Activated CD4-positive, alpha-beta T cell treated with anti-CD3 and anti-CD28 coated beads for 1 hour (primary cell): ENCODE measurements at regions not wholly inside any gene's neighbourhood (a gene's known extent, or its start where the extent isn't known, plus 50 kb on each side); places are given as distances from the start of the nearest gene placed in this dataset.
"Not testable (repeated sequence)": the region's sequence is repeated elsewhere in the genome, so short reads cannot be mapped to it uniquely, and the experiment has no call there.

Source experiments
- DNase-seq: peaks from one replicate; pipeline ENCODE4 v3.0.0-alpha.2; 2020

DNA sequence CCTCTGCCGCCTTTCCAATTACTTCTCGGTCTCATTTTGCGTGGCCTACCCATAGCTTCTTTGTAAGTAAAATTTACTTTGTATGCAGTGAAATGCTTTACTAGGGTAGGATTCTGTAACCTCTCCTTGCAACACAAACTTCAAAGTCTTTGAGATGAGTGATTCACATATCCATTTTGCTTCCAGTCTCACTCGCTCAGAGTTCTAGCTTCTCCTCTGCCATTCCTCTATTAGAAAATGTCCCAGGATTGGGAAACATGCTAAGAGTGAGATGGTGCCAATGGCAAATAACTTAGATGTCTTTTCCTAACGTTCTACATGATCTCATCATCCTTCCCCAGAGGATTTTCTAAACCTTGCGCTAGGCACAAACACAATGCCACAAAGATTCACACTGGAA is 270.5 kb upstream of the SLC30A5 start:
- no peak for DNase-seq

- no peak for DNase-seq
Measured at GRCh38 chr5:68830377-68830898, 263.4 kb upstream of the SLC30A5 start.

DNA sequence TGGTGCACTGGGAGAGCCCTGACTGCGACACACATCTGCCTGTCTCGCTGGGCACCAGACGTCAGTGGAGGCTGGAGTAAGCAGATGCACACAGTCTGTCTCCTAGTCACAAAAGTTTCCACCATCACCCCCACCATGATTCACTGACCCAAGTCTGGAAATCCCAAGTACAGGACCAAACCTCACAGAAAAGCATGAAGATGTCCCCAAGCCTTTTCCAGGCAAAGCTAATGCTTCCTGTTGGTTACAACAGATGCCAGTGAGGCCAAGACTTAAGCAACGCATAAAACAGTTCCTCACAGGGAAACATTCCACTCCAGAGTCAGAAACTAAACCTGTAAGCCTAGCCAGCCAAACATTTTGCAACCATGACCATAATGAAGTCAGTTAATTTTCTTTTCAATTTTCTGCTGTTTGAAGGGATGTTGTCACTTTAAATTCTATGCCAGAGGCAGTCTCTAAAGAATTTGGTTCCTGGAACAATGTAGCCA is 259.3 kb upstream of the SLC30A5 start:
- DNase-seq: no peak

DNA sequence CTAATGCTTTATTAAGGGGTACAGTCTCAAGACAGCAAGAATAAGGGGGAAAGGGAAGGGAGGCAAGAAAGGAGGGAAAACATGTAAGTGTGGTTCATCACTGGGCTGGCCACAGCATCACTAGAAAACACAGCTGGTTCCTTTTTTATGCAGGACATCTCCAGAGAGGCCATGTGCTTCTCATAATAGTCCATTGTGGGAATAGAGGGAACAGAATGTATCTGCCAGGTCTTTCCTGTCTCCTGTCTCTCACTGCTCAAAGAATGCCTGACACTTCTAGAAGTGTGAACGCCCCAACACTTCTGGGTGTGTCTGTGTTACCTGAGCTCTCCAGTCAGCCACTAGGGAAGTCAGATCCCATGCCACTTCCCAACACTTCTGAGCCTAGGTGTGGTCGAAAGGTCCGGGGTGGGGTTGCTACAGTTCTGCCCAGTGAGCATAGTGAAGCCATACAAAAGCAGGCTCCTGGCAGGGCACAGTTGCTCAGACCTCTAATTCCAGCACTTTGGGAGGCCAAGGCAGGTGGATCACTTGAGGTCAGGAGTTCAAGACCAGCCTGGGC is 255.6 kb upstream of the SLC30A5 start:
- DNase-seq: no peak

DNA sequence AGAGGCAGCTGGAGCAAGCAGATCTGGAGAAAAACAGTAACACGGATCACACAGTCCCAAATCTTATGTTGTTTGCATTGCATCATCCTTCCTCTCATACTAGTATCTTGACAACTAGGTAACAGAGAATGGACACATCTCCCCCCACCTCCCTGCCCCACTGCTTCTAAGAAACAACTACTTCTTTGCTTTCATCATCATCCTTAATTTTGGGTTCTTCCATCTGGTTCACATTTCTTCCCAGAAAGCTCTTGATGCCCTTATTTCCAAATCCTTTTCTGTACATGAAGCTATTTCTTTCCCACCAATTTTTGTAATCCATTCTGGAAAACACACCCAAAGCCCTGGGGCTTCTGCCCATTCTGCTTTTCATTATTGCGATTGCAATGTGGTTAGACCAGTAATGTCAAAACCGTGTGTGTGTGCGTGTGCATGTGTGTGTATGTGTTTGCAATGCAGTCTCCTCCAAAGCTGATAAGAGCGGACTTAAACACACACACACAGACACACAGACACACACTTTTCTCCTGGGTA is 254.7 kb upstream of the SLC30A5 start:
- no peak for DNase-seq

DNA sequence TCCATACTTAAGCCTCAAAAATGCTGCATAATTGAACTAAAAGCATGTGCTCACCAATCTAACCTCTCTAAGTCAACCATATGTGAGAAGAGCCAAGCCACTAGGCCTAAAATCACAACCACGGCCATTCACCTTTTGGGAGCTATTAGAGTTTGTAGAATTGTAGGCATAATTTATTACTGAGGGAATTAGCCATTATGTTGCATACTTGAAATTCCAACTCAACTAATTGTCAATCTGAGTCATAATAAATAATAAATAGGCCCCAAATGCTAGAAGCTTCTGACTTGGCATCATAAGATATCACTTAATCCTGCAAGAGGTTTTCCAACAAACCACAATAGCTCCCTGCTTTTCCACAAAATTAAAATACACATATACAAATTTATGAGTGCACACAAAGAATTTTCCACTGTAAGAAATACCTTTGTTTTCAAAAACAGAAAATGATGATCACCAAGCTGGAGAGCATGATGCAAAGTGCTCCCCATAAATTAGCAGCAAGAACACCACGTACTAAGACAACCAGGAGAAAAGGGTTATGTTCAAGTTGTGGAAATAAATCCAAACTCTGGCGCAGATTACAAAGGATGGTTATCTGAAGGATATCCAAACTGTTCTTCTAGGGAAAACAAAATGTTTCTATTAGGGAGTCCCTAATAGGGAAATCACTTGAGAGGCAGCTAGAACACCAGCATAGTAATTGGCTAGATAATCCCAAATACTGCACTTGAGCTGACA is 250.0 kb upstream of the SLC30A5 start:
- no peak for DNase-seq

DNA sequence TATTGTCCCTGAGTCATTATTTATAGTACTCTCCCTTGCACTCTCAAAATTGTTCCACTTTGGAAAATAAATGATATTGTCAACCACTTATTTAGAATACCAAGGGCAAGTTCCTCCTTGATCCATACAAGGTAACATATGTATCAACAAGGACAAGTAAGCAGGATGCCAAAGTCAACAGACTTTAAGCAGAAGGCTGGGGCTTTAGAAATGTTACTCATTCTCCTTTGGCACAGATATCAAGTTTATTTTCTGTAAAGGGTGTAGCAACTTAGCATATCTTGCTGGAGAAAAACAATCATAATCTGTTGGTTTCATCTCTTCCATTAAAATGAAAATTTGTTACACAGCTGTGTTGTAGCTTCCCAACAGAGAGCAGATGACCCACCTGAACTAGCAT is 248.7 kb upstream of the SLC30A5 start:
- DNase-seq: no peak

- DNase-seq: no peak
Measured at GRCh38 chr5:68846828-68847227, 247.0 kb upstream of the SLC30A5 start.

- no peak for DNase-seq
Measured at GRCh38 chr5:68848091-68848490, 245.7 kb upstream of the SLC30A5 start.

- no peak for DNase-seq
Measured at GRCh38 chr5:68849103-68849502, 244.7 kb upstream of the SLC30A5 start.

DNA sequence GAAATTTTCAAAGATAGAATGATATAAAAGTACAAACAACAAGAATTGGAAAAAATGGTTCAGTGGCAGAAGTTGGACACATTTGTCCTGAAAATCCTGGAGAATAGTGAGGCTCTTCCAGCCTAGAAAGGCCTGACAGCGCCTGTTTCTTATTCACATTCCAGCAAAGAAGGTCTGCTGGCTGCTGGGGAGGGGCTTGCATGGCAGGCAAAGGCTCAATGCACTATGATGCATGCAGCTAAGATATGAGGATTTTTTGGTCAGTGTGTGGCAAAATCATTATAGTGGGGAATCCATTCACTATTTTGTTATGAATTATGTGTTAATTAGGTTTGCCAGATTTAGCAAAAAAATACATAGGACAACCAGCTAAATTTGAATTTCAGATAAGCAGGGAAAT is 243.9 kb upstream of the SLC30A5 start:
- no peak for DNase-seq

GRCh38 chr5:68861099-68861498 is 232.7 kb upstream of the SLC30A5 start:
- DNase-seq: no peak

- no peak for DNase-seq
Measured at GRCh38 chr5:68862560-68862959, 231.3 kb upstream of the SLC30A5 start.

- DNase-seq: not testable (repeated sequence)
Measured at GRCh38 chr5:68865192-68865591, 228.6 kb upstream of the SLC30A5 start.

GRCh38 chr5:68872088-68872839 is 221.6 kb upstream of the SLC30A5 start:
- no peak for DNase-seq

DNA sequence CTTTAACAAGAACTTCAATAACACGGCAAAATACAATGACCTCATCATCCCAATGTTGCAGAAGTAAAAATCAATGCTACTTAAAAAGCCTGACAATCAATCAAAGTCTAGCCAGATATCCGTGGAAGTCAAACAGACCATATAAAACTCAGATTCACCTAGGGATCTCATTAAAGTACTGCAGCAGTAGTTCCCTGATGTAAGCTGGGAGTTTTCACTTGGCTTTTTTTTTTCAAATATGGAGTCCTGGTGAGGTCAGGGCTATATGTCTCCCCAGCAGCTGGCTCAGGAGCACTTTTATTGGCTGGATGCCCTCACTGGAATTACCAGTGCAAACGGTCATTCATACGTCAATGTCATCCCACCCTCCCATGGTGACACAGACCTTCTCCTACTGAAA is 220.6 kb upstream of the SLC30A5 start:
- DNase-seq: no peak

DNA sequence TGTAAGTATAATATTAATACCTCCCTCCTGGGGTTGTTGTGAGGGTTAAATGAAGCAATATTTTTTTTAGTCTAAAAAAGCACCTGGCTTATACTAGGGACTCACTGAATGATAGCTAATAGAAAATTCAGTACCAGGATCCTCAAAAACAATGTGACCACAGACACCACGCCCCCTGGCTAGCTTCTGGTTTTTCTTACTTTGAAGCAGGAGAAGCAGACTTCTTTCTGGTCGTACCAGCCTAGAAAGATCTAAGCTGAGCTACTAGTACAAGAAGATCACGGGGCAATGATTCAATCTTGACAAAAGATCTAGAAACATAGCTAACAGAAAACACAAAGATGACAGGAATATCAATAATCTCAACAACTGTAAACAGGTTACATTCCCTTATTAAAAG is 218.5 kb upstream of the SLC30A5 start:
- DNase-seq: no peak

- DNase-seq: no peak
Measured at GRCh38 chr5:68883436-68883835, 210.4 kb upstream of the SLC30A5 start.

DNA sequence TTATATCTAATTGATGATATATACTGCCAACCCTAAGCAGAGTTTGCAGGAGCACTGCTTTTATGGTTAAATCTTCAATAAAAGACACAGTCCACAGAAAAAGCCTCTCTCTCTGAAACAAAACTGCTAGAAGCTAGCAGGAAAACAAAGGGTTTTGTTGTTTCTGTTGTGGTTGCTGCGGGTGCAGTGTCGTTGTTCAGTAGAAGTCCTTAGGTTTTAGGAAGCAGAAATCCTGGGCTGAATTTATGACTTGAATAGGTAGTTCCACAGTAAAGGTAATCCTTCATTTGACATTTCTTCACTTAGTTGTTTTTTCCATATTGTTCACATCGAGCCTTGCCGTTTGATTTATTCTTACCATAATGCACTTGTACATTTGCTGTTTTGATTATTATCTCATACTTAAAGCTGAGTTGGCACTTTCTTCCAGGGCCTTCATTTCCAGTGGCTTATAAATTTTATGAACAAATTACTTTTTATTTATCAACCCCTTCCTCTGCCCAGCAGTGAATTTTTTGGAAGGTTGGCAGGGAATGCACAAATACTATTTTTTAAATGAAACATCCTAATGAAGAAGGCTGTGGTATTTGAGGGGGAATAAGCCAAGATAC is 209.6 kb upstream of the SLC30A5 start:
- no peak for DNase-seq

DNA sequence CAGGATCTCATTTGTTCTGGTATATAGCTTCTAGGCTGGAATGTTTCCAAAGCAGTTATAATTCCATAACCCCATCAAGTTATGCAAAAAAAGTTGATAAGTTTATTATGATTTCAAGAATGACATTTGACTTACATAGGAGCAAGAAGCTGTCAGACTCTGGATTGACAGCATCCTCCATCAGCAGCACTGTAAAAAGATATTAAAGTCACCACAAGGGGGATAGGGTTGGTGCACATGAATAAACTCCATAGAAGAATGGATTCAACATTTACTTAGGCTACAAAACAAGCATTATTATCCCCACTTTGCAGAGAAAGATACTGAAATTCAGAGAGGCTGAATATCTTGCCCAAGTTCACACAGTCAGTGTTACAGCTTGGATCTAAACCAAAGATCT is 208.9 kb upstream of the SLC30A5 start:
- no peak for DNase-seq

DNA sequence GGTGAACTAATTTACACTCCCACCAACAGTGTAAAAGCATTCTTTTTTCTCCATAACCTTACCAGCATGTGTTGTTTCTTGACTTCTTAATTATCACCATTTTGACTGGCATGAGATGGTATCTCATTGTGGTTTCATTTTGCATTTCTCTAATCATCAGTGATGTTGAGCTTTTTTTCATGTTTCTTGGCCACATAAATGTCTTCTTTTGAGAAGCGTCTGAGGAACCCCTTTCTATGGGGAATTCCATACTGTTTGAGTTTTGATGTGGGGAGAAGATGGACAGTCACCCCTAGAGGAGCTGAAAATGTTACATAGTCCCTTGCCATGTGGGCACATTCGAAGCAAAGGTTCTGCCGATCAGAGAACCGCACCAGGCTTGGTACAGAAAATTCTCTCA is 207.0 kb upstream of the SLC30A5 start:
- DNase-seq: no peak

DNA sequence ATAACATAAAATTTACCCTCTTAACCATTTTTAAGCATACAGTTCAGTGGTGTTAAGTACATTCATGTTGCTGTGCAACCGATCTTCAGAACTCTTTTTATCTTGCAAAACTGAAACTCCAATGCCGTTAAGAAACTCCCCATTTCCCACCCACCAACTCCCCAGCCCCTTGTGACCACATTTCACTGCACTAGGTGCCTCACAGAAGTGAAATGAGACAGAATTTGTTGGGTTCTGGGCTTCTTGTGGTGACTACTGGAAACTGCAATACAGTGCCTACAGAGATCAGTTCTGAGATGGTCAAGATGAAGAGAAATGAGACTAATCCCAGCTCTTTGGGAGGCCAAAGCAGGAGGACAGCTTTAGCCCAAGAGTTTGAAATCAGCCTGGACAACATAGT is 202.1 kb upstream of the SLC30A5 start:
- no peak for DNase-seq

- DNase-seq: no peak
Measured at GRCh38 chr5:68894673-68895072, 199.1 kb upstream of the SLC30A5 start.
